GM12878 (cell line): ENCODE measurements at regions not wholly inside any gene's neighbourhood (a gene's known extent, or its start where the extent isn't known, plus 50 kb on each side); places are given as distances from the start of the nearest gene placed in this dataset.

ENCODE experiments used
- ATAC-seq: fragments of 200-7000 bp; cut with Tn5 transposase; 3 replicates; pipeline ENCODE4 v1.9.1; 2020; ENCODE audit warnings: mild to moderate bottlenecking, moderate library complexity
- BruUV-seq: library from RNA; stranded (reverse); fragments of 400-500 nt; replicated peaks from 2 replicates; lab custom pipeline; 2021; lab: Mats Ljungman, UMichigan
- CTCF ChIA-PET: fragments of 300-600 bp; sonication (Branson Sonifier 250); formaldehyde crosslinking; extraction: SDS; loops from one replicate; lab custom pipeline; 2021; ENCODE audit warnings: inconsistent platforms; lab: Yijun Ruan, JAX
- POLR2A ChIA-PET: fragments of 350-600 bp; formaldehyde crosslinking; extraction: SDS; loops from one replicate; lab custom pipeline; 2021; ENCODE audit warnings: inconsistent platforms; lab: Charles Lee
- RAD21 ChIA-PET: fragments of 300-600 bp; sonication (Branson Sonifier 250); formaldehyde crosslinking; loops from one replicate; lab custom pipeline; 2023; ENCODE audit warnings: antibody characterized with exemption; ENCODE audit not compliant: unreplicated experiment; lab: Charles Lee
- SMC1A ChIA-PET: fragments of 300-600 bp; sonication (Branson Sonifier 250); formaldehyde crosslinking; loops from one replicate; lab custom pipeline; 2023; ENCODE audit not compliant: unreplicated experiment, uncharacterized antibody; lab: Charles Lee
- DNase-seq: peaks from one replicate; pipeline ENCODE4 v3.0.0-alpha.2; 2011; ENCODE audit warnings: low read depth, low spot score
- FAIRE-seq: peaks from 3 replicates; lab custom pipeline; 2011; peaks lifted over from hg19 to GRCh38; lab: Jason Lieb, UNC
- H2AFZ ChIP-seq: 2 replicates; pipeline ENCODE4 v1.6.0; 2011; ENCODE audit warnings: low read depth, low read length, control low read depth; ENCODE audit not compliant: control insufficient read depth
- H3K27ac ChIP-seq: 2 replicates; pipeline ENCODE4 v1.5.1; 2011; ENCODE audit warnings: control low read depth; ENCODE audit not compliant: control insufficient read depth, insufficient read depth
- H3K27me3 ChIP-seq, 2 experiments: replicated peaks in 1 of 2; 2 replicates each; pipeline versions ENCODE4 v1.6.0 to v1.6.1; 2011; ENCODE audit warnings: low read length in 1 of 2; ENCODE audit not compliant: control insufficient read depth in 2 of 2, insufficient read depth in 2 of 2
- H3K36me3 ChIP-seq, 2 experiments: 2 replicates each; pipeline ENCODE4 v1.5.1; 2011; ENCODE audit warnings: low read length in 1 of 2; ENCODE audit not compliant: control insufficient read depth in 2 of 2, insufficient read depth in 2 of 2
- H3K4me1 ChIP-seq: 2 replicates; pipeline ENCODE4 v1.6.1; 2011; ENCODE audit warnings: mild to moderate bottlenecking, low read length, moderate library complexity, mixed read lengths; ENCODE audit not compliant: control insufficient read depth, insufficient read depth
- H3K4me2 ChIP-seq: 2 replicates; pipeline ENCODE4 v1.6.0; 2011; ENCODE audit warnings: control low read depth; ENCODE audit not compliant: control insufficient read depth, insufficient read depth
- H3K4me3 ChIP-seq: fragments of 200-600 bp; sonication (generic); 2 replicates; pipeline ENCODE4 v1.5.1; 2016
- H3K79me2 ChIP-seq: 2 replicates; pipeline ENCODE4 v1.6.0; 2011; ENCODE audit warnings: low read length; ENCODE audit not compliant: control insufficient read depth, insufficient read depth
- H3K9ac ChIP-seq: 2 replicates; pipeline ENCODE4 v1.8.0; 2011; ENCODE audit warnings: low read length, control low read depth, mixed read lengths; ENCODE audit not compliant: control insufficient read depth, insufficient read depth
- H3K9me3 ChIP-seq: replicated peaks from 3 replicates; pipeline ENCODE4 v1.5.1; 2011; ENCODE audit warnings: mild to moderate bottlenecking, low read length; ENCODE audit not compliant: control insufficient read depth, insufficient read depth
- H4K20me1 ChIP-seq: 2 replicates; pipeline ENCODE4 v1.6.0; 2011; ENCODE audit not compliant: control insufficient read depth, insufficient read depth
- BMI1 ChIP-seq: fragments of 450-650 bp; IDR thresholded peaks from 2 replicates; pipeline ENCODE4 v1.6.1; 2016; ENCODE audit warnings: mild to moderate bottlenecking, moderate library complexity, borderline replicate concordance
- CBFB ChIP-seq: IDR thresholded peaks from 2 replicates; pipeline ENCODE4 v1.6.1; 2016; ENCODE audit warnings: antibody characterized with exemption, low read depth
- MAX ChIP-seq: IDR thresholded peaks from 2 replicates; pipeline ENCODE4 v1.6.1; 2012; ENCODE audit warnings: low read depth, low read length, improper control_type of control experiment
- MEF2A ChIP-seq: IDR thresholded peaks from 2 replicates; pipeline ENCODE4 v1.6.1; 2011; ENCODE audit warnings: low read depth, mild to moderate bottlenecking, low read length, moderate library complexity; ENCODE audit not compliant: insufficient read depth
- PML ChIP-seq: IDR thresholded peaks from 2 replicates; pipeline ENCODE4 v1.6.1; 2012; ENCODE audit warnings: low read length, inconsistent platforms
- POU2F2 ChIP-seq: IDR thresholded peaks from 3 replicates; pipeline ENCODE4 v1.6.1; 2011; ENCODE audit warnings: low read depth, mild to moderate bottlenecking, low read length, borderline replicate concordance
- RUNX3 ChIP-seq: IDR thresholded peaks from 2 replicates; pipeline ENCODE4 v1.6.1; 2012; ENCODE audit warnings: low read length, inconsistent platforms
- STAT1 ChIP-seq: fragments of 450-650 bp; conservative IDR thresholded peaks from 2 replicates; pipeline ENCODE4 v1.6.1; 2014; ENCODE audit warnings: antibody characterized with exemption, mild to moderate bottlenecking
- WGBS: methylation state at CpG from one replicate; pipeline ENCODE4 v1.1.6; 2016; ENCODE audit warnings: low lambda C conversion rate; ENCODE audit not compliant: insufficient replicate concordance, insufficient coverage; ENCODE audit errors: missing lambda C conversion rate; 5-methylcytosine and 5-hydroxymethylcytosine counted together
- in situ Hi-C: fragments of 300-500 bp; cut with MboI; formaldehyde crosslinking; loops from 9 replicates; pipeline ENCODE4 v1.14.3; 2018; ENCODE audit warnings: mixed read lengths
- intact Hi-C: fragments of 100-400 bp; cut with micrococcal nuclease; formaldehyde crosslinking; loops from one replicate; pipeline ENCODE4 v1.14.2; 2022; ENCODE audit not compliant: unreplicated experiment
- TF ChIP-seq, protein P1 (sequence below): IDR thresholded peaks from 2 replicates; pipeline ENCODE4 v1.6.1; 2011; ENCODE audit warnings: mild to moderate bottlenecking, low read depth, low read length, moderate library complexity; ENCODE audit not compliant: insufficient replicate concordance
- TF ChIP-seq, protein P2 (sequence below): fragments of 450-650 bp; IDR thresholded peaks from 2 replicates; pipeline ENCODE4 v1.6.1; 2017; ENCODE audit warnings: borderline replicate concordance

GRCh38 chr13:73948848-73949529 is 185.2 kb downstream of the KLF12 start:
- Histone ChIP-seq H4K20me1 (no peaks in the 10 kb centered on the region), H3K79me2 (no peaks in the 10 kb centered on the region), H3K27me3 (no peaks in the 10 kb centered on the region), H3K4me2 (no peak overlapping the region), H2AFZ (no peak overlapping the region), H3K9me3 (no peaks in the 10 kb centered on the region), H3K4me3 (no peak overlapping the region), H3K9ac (no peak overlapping the region), H3K27ac (no peak overlapping the region), H3K36me3 (no peaks in the 10 kb centered on the region), H3K4me1 (peaks cover 9% of the 10 kb centered on the region; the same call in 1 of the 2 replicates)
- ChIA-PET RAD21 (interaction anchor here (0.8 kb wide), 1 partner anchor 79 kb away, joined by 3 read pairs; no protein-coding TSS in a partner anchor), CTCF (interaction anchor here (0.8 kb wide), 1 partner anchor 41 kb away, joined by 3 read pairs; no protein-coding TSS in a partner anchor), SMC1A (interaction anchor here (0.7 to 1.3 kb wide), 8 partner anchors 10 to 39 kb away, joined by 3 to 5 read pairs (median 3); no protein-coding TSS in a partner anchor), POLR2A (no interaction called here)
- TF ChIP-seq, protein P1, sequence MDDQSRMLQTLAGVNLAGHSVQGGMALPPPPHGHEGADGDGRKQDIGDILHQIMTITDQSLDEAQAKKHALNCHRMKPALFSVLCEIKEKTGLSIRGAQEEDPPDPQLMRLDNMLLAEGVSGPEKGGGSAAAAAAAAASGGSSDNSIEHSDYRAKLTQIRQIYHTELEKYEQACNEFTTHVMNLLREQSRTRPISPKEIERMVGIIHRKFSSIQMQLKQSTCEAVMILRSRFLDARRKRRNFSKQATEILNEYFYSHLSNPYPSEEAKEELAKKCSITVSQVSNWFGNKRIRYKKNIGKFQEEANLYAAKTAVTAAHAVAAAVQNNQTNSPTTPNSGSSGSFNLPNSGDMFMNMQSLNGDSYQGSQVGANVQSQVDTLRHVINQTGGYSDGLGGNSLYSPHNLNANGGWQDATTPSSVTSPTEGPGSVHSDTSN = peak; percentile 4
- no peak for TF ChIP-seq BMI1
- TF ChIP-seq RUNX3 = peak; percentile 25; the same call in 1 of the 2 replicates
- TF ChIP-seq STAT1 = no peak
- no peak for TF ChIP-seq MEF2A
- no peak for TF ChIP-seq PML
- TF ChIP-seq CBFB = no peak
- TF ChIP-seq MAX = no peak
- TF ChIP-seq, protein P2, sequence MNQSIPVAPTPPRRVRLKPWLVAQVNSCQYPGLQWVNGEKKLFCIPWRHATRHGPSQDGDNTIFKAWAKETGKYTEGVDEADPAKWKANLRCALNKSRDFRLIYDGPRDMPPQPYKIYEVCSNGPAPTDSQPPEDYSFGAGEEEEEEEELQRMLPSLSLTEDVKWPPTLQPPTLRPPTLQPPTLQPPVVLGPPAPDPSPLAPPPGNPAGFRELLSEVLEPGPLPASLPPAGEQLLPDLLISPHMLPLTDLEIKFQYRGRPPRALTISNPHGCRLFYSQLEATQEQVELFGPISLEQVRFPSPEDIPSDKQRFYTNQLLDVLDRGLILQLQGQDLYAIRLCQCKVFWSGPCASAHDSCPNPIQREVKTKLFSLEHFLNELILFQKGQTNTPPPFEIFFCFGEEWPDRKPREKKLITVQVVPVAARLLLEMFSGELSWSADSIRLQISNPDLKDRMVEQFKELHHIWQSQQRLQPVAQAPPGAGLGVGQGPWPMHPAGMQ = no peak
- peak; percentile 19; the same call in 1 of the 3 replicates for TF ChIP-seq POU2F2
- peak; percentile 35 for ATAC-seq
- WGBS = 5% methylated on average over 1 of the region's 1 CpG
- in situ Hi-C loops (no loop called here), intact Hi-C loops (no loop called here)
- DNase-seq = no peak
- FAIRE-seq = no peak
- BruUV-seq = no TSS peak
